Endothelial cell (in vitro differentiated cells): ENCODE measurements at regions not wholly inside any gene's neighbourhood (a gene's known extent, or its start where the extent isn't known, plus 50 kb on each side); places are given as distances from the start of the nearest gene placed in this dataset.

Experiments used
- DNase-seq: peaks from one replicate; pipeline ENCODE4 v3.0.0; 2021; ENCODE audit warnings: low spot score
- H3K27ac Mint-ChIP-seq: one replicate; pipeline ENCODE4 v1.8.0; 2021; ENCODE audit warnings: mixed read lengths, inconsistent platforms; ENCODE audit not compliant: unreplicated experiment
- H3K27me3 Mint-ChIP-seq: one replicate; pipeline ENCODE4 v1.8.0; 2021; ENCODE audit warnings: mild to moderate bottlenecking, moderate library complexity, mixed read lengths, inconsistent platforms; ENCODE audit not compliant: unreplicated experiment
- H3K36me3 Mint-ChIP-seq: one replicate; pipeline ENCODE4 v1.8.0; 2021; ENCODE audit warnings: mild to moderate bottlenecking, low read depth, mixed read lengths, inconsistent platforms; ENCODE audit not compliant: unreplicated experiment
- H3K4me1 Mint-ChIP-seq: one replicate; pipeline ENCODE4 v1.8.0; 2021; ENCODE audit warnings: mild to moderate bottlenecking, mixed read lengths, inconsistent platforms; ENCODE audit not compliant: unreplicated experiment
- H3K4me3 Mint-ChIP-seq: one replicate; pipeline ENCODE4 v1.8.0; 2021; ENCODE audit warnings: mild to moderate bottlenecking, mixed read lengths, inconsistent platforms; ENCODE audit not compliant: unreplicated experiment
- H3K9me3 Mint-ChIP-seq: one replicate; pipeline ENCODE4 v1.8.0; 2021; ENCODE audit warnings: mixed read lengths, inconsistent platforms; ENCODE audit not compliant: unreplicated experiment
- CTCF ChIP-seq: fragments of 200-600 bp; sonication (generic); IDR thresholded peaks from one replicate; pipeline ENCODE4 v1.5.0; 2021; ENCODE audit warnings: antibody characterized with exemption; ENCODE audit not compliant: unreplicated experiment

GRCh38 chr7:52540041-52540440 is 495.4 kb upstream of the POM121L12 start:
- no peaks in the 10 kb centered on the region for H3K36me3 Mint-ChIP-seq
- H3K4me1 Mint-ChIP-seq, result no peaks in the 10 kb centered on the region
- TF ChIP-seq CTCF, result no peak
- no peaks in the 10 kb centered on the region for H3K9me3 Mint-ChIP-seq
- no peaks in the 10 kb centered on the region for H3K27me3 Mint-ChIP-seq
- no peak overlapping the region for H3K27ac Mint-ChIP-seq
- no peak for DNase-seq
- H3K4me3 Mint-ChIP-seq, result no peak overlapping the region

- DNase-seq, result no peak
- Mint-ChIP-seq H3K27ac (no peak overlapping the region), H3K27me3 (no peaks in the 10 kb centered on the region), H3K9me3 (no peaks in the 10 kb centered on the region), H3K4me3 (no peak overlapping the region), H3K4me1 (no peaks in the 10 kb centered on the region), H3K36me3 (no peaks in the 10 kb centered on the region)
- TF ChIP-seq CTCF, result no peak
These were observed 496.0 kb upstream of the POM121L12 start for GRCh38 chr7:52539414-52539813.

GRCh38 chr7:52537051-52537450 is 498.4 kb upstream of the POM121L12 start:
- H3K27ac Mint-ChIP-seq, result no peak overlapping the region
- TF ChIP-seq CTCF, result no peak
- H3K9me3 Mint-ChIP-seq, result no peaks in the 10 kb centered on the region
- no peaks in the 10 kb centered on the region for H3K4me1 Mint-ChIP-seq
- no peak for DNase-seq
- H3K4me3 Mint-ChIP-seq, result no peak overlapping the region
- H3K27me3 Mint-ChIP-seq, result no peaks in the 10 kb centered on the region
- H3K36me3 Mint-ChIP-seq, result no peaks in the 10 kb centered on the region

GRCh38 chr7:52525772-52526341 is 509.6 kb upstream of the POM121L12 start:
- H3K4me1 Mint-ChIP-seq, result no peaks in the 10 kb centered on the region
- no peak for TF ChIP-seq CTCF
- DNase-seq, result no peak
- H3K9me3 Mint-ChIP-seq, result no peaks in the 10 kb centered on the region
- H3K27ac Mint-ChIP-seq, result no peak overlapping the region
- no peak overlapping the region for H3K4me3 Mint-ChIP-seq
- H3K36me3 Mint-ChIP-seq, result no peaks in the 10 kb centered on the region
- no peaks in the 10 kb centered on the region for H3K27me3 Mint-ChIP-seq

- no peak overlapping the region for H3K27ac Mint-ChIP-seq
- no peaks in the 10 kb centered on the region for H3K9me3 Mint-ChIP-seq
- H3K4me1 Mint-ChIP-seq, result no peaks in the 10 kb centered on the region
- no peak for TF ChIP-seq CTCF
- no peaks in the 10 kb centered on the region for H3K27me3 Mint-ChIP-seq
- DNase-seq, result no peak
- H3K4me3 Mint-ChIP-seq, result no peak overlapping the region
- H3K36me3 Mint-ChIP-seq, result no peaks in the 10 kb centered on the region
These were observed 516.6 kb upstream of the POM121L12 start for GRCh38 chr7:52518869-52519268.
